ENCODE measurements at regions not wholly inside any gene's neighbourhood (a gene's known extent, or its start where the extent isn't known, plus 50 kb on each side); places are given as distances from the start of the nearest gene placed in this dataset.

GRCh38 chr17:68101987-68102314 lies 66.4 kb downstream of the KPNA2 start:
- no peak for DNase-seq (ENCODE audit: low read depth, low spot score)
- no peaks in the 10 kb centered on the region for H3K9me1 ChIP-seq (ENCODE audit: control insufficient read depth, extremely low read depth, insufficient read depth, low read length)
- dilution Hi-C loops (cut with MboI; ENCODE audit: extremely low pct_ligation_motif_present, low sequenced_read_pairs) = no loop called here
- no peaks in the 10 kb centered on the region for H4K20me1 ChIP-seq (ENCODE audit: control insufficient read depth, extremely low read depth, insufficient read depth, low read length)
- peak overlapping the region; percentile 68 for H3K9ac ChIP-seq (ENCODE audit: control insufficient read depth, extremely low read depth, insufficient read depth, low read length)
- peak overlapping the region; percentile 1 for H3K27ac ChIP-seq (ENCODE audit: control insufficient read depth, insufficient read depth, low read length)
- no peaks in the 10 kb centered on the region for H3K79me2 ChIP-seq (ENCODE audit: control insufficient read depth, insufficient read depth, low read length)
- H3K4me3 ChIP-seq (ENCODE audit: control insufficient read depth in 2 of 3, extremely low read depth in 1 of 3, insufficient read depth in 2 of 3, low read depth in 1 of 3, low read length in 3 of 3) = peak overlapping the region; percentile 65 to 74 (median 67)
- no peak for FAIRE-seq
- TF ChIP-seq CTCF (optimal IDR thresholded peaks at IDR 0.05 in 1 of 3, IDR thresholded peaks at IDR 0.05 in 1 of 3, conservative IDR thresholded peaks at IDR 0.05 in 1 of 3; ENCODE audit: extremely low read depth in 1 of 3, insufficient read depth in 2 of 3, low read length in 3 of 3) (no peak), EZH2 (IDR thresholded peaks at IDR 0.05; ENCODE audit: low read length) (no peak)
- peak overlapping the region; percentile 82 for H3K4me2 ChIP-seq (ENCODE audit: control insufficient read depth, extremely low read depth, insufficient read depth, low read depth, low read length)
- H3K36me3 ChIP-seq (ENCODE audit: control insufficient read depth in 2 of 2, extremely low read depth in 1 of 2, insufficient read depth in 2 of 2, low read length in 2 of 2) = no peaks in the 10 kb centered on the region
- no peaks in the 10 kb centered on the region for H3K27me3 ChIP-seq (ENCODE audit: control insufficient read depth, extremely low read depth, insufficient read depth, low read length)
- no peaks in the 10 kb centered on the region for H3K9me3 ChIP-seq (ENCODE audit: control insufficient read depth, low read depth, low read length)
- peaks cover 6% of the 10 kb centered on the region for H3K4me1 ChIP-seq (ENCODE audit: control insufficient read depth, extremely low read depth, insufficient read depth, low read length)
- H2AFZ ChIP-seq (ENCODE audit: control insufficient read depth, low read length) = peak overlapping the region; percentile 93

- dilution Hi-C loops (cut with MboI; ENCODE audit: extremely low pct_ligation_motif_present, low sequenced_read_pairs) = no loop called here
- Histone ChIP-seq H2AFZ (ENCODE audit: control insufficient read depth, low read length) (peak overlapping the region; percentile 93), H3K9me1 (ENCODE audit: control insufficient read depth, extremely low read depth, insufficient read depth, low read length) (no peaks in the 10 kb centered on the region), H3K36me3 (ENCODE audit: control insufficient read depth in 2 of 2, extremely low read depth in 1 of 2, insufficient read depth in 2 of 2, low read length in 2 of 2) (no peaks in the 10 kb centered on the region), H3K27ac (ENCODE audit: control insufficient read depth, insufficient read depth, low read length) (no peak overlapping the region), H3K4me3 (ENCODE audit: control insufficient read depth in 2 of 3, extremely low read depth in 1 of 3, insufficient read depth in 2 of 3, low read depth in 1 of 3, low read length in 3 of 3) (peak overlapping the region; percentile 65 to 74 (median 67)), H4K20me1 (ENCODE audit: control insufficient read depth, extremely low read depth, insufficient read depth, low read length) (no peaks in the 10 kb centered on the region), H3K9me3 (ENCODE audit: control insufficient read depth, low read depth, low read length) (no peaks in the 10 kb centered on the region), H3K9ac (ENCODE audit: control insufficient read depth, extremely low read depth, insufficient read depth, low read length) (peak overlapping the region; percentile 68), H3K4me1 (ENCODE audit: control insufficient read depth, extremely low read depth, insufficient read depth, low read length) (peaks cover 6% of the 10 kb centered on the region), H3K4me2 (ENCODE audit: control insufficient read depth, extremely low read depth, insufficient read depth, low read depth, low read length) (peak overlapping the region; percentile 82), H3K79me2 (ENCODE audit: control insufficient read depth, insufficient read depth, low read length) (no peaks in the 10 kb centered on the region), H3K27me3 (ENCODE audit: control insufficient read depth, extremely low read depth, insufficient read depth, low read length) (no peaks in the 10 kb centered on the region)
- FAIRE-seq (no peak), DNase-seq (ENCODE audit: low read depth, low spot score) (no peak)
- TF ChIP-seq CTCF (optimal IDR thresholded peaks at IDR 0.05 in 1 of 3, IDR thresholded peaks at IDR 0.05 in 1 of 3, conservative IDR thresholded peaks at IDR 0.05 in 1 of 3; ENCODE audit: extremely low read depth in 1 of 3, insufficient read depth in 2 of 3, low read length in 3 of 3) (no peak), EZH2 (IDR thresholded peaks at IDR 0.05; ENCODE audit: low read length) (no peak)
Observed at GRCh38 chr17:68102318-68102758, 66.8 kb downstream of the KPNA2 start.

Measured in keratinocyte (primary cell).